HG03108 (cell line): ENCODE measurements at regions not wholly inside any gene's neighbourhood (a gene's known extent, or its start where the extent isn't known, plus 50 kb on each side); places are given as distances from the start of the nearest gene placed in this dataset.

Experiments
- ATAC-seq: cut with Tn5 transposase; IDR thresholded peaks from one replicate; pipeline ENCODE4 v1.9.1; 2021; ENCODE audit warnings: moderate library complexity; ENCODE audit not compliant: unreplicated experiment

- no peak for ATAC-seq
These were observed 50.3 kb upstream of the TRIM9 start for GRCh38 chr14:51145246-51145645.

DNA sequence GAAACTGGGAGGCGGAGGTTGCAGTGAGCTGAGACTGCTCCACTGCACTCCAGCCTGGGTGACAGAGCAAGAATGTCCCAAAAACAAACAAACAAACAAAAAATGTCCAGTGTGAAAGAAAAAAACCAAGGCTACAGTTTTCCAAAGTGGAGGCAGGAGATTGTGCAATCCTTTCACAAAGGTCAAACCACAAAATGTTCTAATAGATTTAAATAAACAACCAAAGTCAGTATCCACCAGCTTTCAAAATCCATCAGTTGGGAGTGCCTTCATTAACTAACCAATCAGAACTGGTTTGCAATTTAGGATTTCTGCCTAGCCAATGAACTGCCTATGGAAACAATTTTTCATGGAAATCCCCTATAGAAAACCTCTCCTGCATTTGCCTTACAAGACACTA, 52.3 kb upstream of the TRIM9 start:
- no peak for ATAC-seq

DNA sequence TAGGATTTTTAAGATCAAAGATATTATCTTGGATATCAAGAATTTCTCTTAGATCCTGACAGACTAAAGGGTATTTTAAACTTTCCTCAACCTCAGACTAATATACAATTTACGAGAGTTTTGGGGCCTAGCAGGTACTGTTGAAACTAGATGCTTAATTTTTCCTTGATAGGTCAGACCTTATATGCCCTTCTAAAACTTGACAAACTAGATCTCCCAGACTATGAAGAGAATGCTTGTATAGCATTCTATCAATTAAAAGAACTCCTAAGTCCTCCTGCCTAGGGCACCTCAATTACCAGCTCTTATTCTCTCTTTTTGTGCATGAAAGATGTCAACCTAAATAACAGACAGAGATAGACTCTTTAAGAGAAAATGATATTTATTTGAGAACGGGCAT, 60.4 kb upstream of the TRIM9 start:
- no peak for ATAC-seq

DNA sequence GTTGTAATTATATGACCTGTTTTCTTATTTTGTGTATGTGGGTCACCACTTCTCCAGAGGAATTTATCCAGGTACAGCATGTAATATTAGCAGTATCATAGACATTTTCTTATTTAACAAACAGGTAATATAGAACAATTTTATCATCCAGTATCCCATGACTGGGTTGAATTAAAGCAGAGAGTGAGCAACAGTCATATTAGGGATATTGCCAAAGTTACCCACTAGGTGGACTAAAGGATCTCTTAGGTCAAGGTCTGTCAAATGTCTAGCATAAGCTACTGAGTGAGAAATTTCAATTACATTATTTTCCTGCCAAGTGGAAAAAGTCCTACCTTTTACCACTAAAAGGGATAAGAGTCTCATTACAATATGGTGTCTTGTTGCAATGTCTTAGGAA, 62.1 kb upstream of the TRIM9 start:
- ATAC-seq: no peak

DNA sequence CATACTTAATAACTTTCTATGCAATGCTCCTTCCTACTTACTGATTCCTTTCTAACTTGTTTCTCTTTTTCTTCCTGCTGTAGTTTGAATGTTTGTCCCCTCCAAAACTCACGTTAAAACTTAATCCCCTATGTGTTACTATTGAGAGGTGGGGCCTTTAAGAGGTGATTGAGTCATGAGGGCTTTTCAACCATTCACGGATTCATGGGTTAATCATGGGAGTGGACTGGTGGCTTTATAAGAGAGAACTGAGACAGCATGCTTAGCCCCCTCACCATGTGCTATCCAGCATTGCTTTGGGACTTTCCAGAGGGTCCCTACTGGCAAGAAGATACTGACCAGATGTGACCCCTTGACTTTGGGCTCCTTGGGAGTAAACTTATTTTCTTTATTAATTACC, 66.0 kb upstream of the TRIM9 start:
- no peak for ATAC-seq

- no peak for ATAC-seq
These were observed 70.5 kb upstream of the TRIM9 start for GRCh38 chr14:51165415-51165814.

DNA sequence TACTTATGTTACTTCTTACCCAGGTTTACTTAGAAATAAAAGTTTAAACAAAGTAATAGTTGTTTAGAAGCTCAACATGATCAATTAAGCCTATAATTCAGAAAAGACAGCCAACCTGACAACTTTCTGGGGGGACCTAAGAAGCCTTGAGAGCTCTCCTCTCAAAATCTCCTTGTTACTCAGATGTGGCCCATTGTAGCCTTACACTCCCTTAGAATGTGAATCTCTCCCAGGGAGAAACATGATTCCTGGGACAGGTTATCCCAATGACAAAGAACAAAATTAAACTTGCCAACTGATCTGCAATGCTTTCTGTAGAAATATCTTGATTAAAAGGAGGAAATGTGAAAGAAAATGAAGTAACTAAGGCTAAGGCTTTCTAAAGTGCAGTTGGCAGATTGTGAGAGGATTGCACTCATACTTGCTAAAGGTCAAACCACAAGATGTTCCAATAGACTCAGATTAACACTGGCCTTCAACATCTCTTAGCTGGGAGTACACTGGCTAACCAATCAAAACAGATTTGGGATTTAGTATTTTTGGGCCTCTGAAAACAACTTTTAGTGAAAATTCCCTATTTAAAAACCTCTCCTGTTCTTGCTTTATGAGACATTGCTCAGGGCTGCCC, 72.3 kb upstream of the TMX1 start:
- no peak for ATAC-seq

DNA sequence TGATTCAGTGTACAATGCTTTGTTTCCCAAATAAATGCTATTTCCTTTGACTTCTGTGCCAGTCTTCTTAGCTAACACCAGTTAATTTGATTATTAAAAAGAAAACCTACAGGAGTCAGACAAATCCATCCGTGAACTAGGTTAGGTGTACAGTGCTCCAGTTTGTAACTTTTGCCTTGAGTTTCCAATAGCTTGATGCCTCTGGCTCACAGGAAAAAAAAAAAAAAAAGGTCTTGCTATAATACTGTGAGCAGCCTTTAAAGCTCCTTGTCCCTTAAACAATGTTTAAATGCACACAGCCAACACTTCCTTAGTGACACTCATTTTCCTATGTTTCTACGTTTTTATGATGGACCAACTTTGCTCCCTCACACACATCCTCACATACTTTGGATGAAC, 71.8 kb upstream of the TMX1 start:
- ATAC-seq: no peak

- no peak for ATAC-seq
These were observed 66.2 kb upstream of the TMX1 start for GRCh38 chr14:51173863-51174262.

GRCh38 chr14:51176839-51177238, 63.2 kb upstream of the TMX1 start:
- no peak for ATAC-seq

DNA sequence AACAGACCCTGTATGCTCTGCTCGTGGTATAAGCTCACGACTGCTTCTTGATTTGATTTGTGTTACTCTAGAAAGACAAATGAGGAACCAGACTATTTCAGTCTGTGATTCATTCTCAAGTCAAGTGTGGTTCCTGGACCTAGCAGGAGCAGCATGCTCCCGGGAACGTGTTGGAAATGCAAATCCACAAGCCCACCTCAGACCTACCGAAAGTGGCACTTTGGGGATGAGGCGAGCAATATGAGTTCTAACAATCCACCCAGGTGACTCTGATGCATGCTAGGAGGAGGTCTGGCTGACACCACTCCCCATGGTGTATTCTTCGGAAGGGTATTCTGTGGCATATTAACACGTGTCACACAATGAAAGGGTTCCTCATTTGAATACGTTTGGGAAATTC, 59.5 kb upstream of the TMX1 start:
- ATAC-seq: peak; percentile 77

- ATAC-seq: no peak
These were observed 57.9 kb upstream of the TMX1 start for GRCh38 chr14:51182131-51182565.

- no peak for ATAC-seq
These were observed 54.9 kb upstream of the TMX1 start for GRCh38 chr14:51185180-51185579.

- ATAC-seq: peak; percentile 66
These were observed 54.3 kb upstream of the TMX1 start for GRCh38 chr14:51185754-51186153.

- ATAC-seq: no peak
These were observed 51.4 kb upstream of the TMX1 start for GRCh38 chr14:51188566-51189185.

DNA sequence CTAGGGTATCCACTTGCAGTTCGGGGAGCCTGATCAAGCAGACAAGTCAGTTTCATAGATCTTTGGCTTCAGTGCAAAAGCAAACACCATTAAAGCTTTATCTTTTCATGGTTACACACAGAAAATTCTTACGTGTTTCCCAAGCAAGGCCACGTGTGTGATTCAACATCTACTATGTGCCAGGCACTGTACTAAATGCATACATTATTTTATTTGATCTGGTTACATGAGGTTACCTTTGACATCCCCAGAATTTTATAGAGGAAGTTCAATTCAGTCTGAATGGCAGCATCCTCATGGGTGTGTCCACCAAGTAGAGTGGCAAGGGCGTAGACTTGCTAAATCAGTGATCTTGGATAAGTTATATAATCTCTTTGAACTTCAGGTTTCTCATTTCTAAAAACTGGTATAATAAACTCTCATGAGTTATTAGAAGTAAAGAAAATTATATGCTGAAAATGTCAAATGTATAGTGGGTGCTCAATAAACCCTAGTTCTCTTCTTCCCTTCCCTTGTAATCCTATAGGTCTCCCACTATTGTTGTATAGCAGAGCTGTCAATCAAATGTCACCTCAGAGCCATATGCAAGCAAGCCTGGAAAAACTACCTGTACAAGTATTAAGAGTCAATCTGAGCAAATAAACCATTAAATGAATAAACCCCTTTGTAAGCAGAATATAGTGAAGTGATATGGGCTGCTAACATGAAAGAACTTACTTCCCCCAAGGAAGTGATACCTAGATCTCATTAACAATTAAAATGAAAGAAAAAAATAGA, 50.3 kb upstream of the TMX1 start:
- no peak for ATAC-seq
